WERI-Rb-1 (cell line): ENCODE measurements at regions not wholly inside any gene's neighbourhood (a gene's known extent, or its start where the extent isn't known, plus 50 kb on each side); places are given as distances from the start of the nearest gene placed in this dataset.

Experiments used
- DNase-seq: peaks from one replicate; pipeline ENCODE4 v3.0.0-alpha.2; 2020
- H3K27ac ChIP-seq: fragments of 250-450 bp; sonication (Bioruptor Pico); 2 replicates; pipeline ENCODE4 v1.5.1; 2020; ENCODE audit warnings: mild to moderate bottlenecking, moderate library complexity
- H3K27me3 ChIP-seq: fragments of 250-450 bp; sonication (Bioruptor Pico); 2 replicates; pipeline ENCODE4 v1.5.1; 2021; ENCODE audit warnings: mild to moderate bottlenecking, low read depth, moderate library complexity; ENCODE audit not compliant: insufficient read depth, severe bottlenecking
- H3K36me3 ChIP-seq: fragments of 250-450 bp; sonication (Bioruptor Pico); 2 replicates; pipeline ENCODE4 v1.5.1; 2020; ENCODE audit warnings: mild to moderate bottlenecking, moderate library complexity
- H3K4me3 ChIP-seq: 2 replicates; pipeline ENCODE4 v1.5.1; 2011; ENCODE audit warnings: low read depth, mild to moderate bottlenecking, control low read depth, low read length
- H3K9me3 ChIP-seq: fragments of 250-450 bp; sonication (Bioruptor Pico); 2 replicates; pipeline ENCODE4 v1.5.1; 2021; ENCODE audit warnings: mild to moderate bottlenecking, moderate library complexity; ENCODE audit not compliant: severe bottlenecking
- TF ChIP-seq, protein P1 (sequence below): IDR thresholded peaks from 2 replicates; pipeline ENCODE4 v1.5.1; 2011; ENCODE audit warnings: low read depth, mild to moderate bottlenecking, control low read depth, inconsistent platforms, low read length

DNA sequence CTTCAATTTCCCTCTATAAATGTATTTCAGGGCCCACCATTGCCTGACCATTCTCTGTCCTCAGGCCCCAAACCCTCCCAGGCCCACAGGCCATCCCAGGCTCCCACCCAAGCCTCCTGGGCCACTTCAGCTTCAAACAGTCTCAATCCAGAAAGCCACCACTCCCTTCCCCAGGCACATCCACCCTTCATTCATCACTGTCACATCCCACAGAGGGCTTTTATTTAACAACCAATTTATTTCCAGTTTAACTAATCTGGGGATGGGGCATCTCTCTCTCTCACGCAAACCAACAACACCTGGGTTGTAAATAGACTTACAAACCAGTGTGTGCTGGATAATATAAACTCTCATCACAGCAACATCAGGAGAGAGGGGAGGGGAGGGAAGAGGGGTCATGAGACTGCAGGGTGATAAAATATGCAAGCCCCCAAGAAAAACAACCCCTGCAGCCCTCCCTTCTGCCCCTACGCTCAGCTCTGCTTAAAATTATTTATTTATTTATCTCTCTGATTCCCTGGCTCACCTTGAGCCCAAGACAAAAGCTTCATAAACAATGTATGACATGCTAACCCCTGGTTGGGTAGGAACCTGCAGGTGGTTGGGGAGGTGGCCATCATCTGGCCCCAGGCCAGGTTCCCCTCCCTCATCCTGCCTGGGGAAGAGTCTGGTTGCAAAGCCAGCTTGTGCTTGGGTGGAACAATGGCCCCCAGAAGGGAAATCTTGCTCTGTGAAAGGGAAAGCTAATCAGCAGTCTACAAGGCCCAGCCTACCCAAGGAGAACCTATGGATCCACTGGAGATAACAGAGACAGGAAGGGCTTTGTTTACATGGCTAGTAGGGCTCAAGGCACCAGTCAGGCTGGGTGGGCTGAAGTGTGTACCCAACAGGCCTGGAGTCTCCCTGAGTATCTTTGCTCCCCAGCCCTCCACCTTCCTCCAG is 359.2 kb downstream of the BUD13 start:
- no peaks in the 10 kb centered on the region for H3K27me3 ChIP-seq
- no peak overlapping the region for H3K4me3 ChIP-seq
- no peak for DNase-seq
- no peak overlapping the region for H3K27ac ChIP-seq
- H3K9me3 ChIP-seq = peaks cover 3% of the 10 kb centered on the region
- TF ChIP-seq, protein P1, sequence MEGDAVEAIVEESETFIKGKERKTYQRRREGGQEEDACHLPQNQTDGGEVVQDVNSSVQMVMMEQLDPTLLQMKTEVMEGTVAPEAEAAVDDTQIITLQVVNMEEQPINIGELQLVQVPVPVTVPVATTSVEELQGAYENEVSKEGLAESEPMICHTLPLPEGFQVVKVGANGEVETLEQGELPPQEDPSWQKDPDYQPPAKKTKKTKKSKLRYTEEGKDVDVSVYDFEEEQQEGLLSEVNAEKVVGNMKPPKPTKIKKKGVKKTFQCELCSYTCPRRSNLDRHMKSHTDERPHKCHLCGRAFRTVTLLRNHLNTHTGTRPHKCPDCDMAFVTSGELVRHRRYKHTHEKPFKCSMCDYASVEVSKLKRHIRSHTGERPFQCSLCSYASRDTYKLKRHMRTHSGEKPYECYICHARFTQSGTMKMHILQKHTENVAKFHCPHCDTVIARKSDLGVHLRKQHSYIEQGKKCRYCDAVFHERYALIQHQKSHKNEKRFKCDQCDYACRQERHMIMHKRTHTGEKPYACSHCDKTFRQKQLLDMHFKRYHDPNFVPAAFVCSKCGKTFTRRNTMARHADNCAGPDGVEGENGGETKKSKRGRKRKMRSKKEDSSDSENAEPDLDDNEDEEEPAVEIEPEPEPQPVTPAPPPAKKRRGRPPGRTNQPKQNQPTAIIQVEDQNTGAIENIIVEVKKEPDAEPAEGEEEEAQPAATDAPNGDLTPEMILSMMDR = no peak
- no peaks in the 10 kb centered on the region for H3K36me3 ChIP-seq

DNA sequence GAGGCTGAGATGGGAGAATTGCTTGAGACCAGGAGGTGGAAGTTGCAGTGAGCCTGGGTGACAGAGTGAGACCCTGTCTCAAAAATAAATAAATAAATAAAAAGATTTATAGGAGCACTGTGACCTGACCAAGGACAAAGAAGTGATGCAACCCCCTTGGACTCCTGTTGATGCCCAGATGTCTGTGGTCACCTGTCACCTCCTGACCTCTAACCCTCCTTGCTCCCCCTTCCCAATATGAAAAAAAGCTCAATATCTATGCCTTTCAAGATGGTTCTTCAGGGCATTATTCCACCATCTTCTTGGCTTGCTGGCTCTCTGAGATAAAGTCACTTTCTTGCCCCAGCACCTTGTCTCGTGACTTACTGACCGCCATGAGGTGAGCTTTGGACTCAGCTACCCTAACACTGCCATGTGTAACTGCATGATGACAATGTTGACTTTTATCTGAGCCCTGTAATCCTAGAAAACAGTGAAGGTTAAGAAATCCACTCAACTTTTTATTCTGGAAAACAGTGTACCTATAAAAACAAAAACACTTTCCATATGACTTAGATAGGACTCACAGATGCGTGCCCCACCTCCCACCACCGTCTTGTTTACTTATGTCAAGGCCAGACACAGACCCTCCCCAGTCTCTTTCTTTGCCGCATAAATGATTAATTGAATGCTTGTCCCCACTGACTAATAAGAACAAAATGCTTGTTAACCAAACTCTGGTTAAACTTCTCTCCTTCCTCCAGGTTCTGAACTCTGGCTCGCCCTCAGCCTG is 360.5 kb downstream of the BUD13 start:
- H3K4me3 ChIP-seq = no peak overlapping the region
- peaks cover 3% of the 10 kb centered on the region for H3K9me3 ChIP-seq
- no peaks in the 10 kb centered on the region for H3K27me3 ChIP-seq
- DNase-seq = no peak
- H3K36me3 ChIP-seq = no peaks in the 10 kb centered on the region
- TF ChIP-seq, protein P1 = no peak
- no peak overlapping the region for H3K27ac ChIP-seq

DNA sequence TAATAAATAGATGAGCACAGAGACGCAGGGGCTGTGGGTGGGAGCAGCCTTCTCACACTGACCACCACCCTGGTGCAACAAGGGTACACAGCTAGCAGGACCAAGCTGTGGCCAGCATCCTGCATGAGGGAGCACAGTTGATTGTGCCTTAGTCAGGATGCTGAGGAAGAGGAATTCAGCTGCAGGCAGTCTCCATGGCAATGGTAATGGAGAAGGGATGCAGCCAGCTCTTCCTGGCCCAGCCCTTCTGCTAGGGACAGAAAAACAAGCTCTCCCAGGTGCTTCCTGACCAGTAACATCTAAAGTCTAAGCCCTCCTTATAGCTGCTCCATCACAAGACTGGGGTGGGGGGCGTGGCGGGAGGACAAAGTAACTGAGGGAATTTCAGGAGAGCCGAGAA is 363.5 kb downstream of the BUD13 start:
- Histone ChIP-seq H3K4me3 (no peak overlapping the region), H3K27ac (no peak overlapping the region), H3K9me3 (peaks cover 3% of the 10 kb centered on the region), H3K27me3 (no peaks in the 10 kb centered on the region), H3K36me3 (no peaks in the 10 kb centered on the region)
- TF ChIP-seq, protein P1 = no peak
- no peak for DNase-seq

DNA sequence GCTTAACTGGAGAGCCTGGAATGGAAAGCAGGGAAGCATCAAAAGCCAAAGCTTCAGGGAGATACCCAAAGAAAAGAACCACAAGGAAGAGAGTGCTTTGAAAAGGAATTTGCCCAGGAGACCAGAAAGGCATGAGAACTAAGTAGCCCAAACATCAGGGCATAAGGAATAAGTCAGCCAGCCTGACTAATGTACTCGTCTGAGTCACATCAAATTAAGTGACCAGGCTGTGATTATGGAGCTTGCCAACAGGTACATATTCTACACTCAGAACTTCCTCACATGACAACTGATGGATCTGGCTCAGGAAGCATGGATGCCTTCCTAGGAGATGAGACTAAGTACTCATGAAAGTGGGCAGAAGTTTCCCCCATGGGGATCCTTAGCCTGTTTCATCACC is 366.7 kb downstream of the BUD13 start:
- DNase-seq = no peak

DNA sequence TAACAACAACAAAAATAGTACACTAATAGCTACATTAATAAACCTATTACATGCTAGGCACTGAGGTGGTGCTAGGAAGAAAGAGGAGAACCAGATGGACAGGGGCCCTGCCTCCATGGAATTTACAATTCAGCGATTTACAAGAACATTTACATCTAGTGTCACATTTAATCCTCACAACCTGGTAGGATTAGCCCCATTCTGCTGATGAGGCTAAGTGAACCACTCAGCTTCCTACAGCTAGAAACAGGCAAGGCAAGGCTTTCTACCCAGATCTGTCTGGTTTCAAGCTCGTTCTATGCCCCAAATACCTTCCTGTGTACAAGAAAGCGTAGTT is 368.4 kb downstream of the BUD13 start:
- Histone ChIP-seq H3K27ac (peak overlapping the region; percentile 79), H3K9me3 (no peaks in the 10 kb centered on the region), H3K27me3 (no peaks in the 10 kb centered on the region), H3K4me3 (no peak overlapping the region), H3K36me3 (no peaks in the 10 kb centered on the region)
- TF ChIP-seq, protein P1 = no peak
- peak; percentile 83 for DNase-seq

More for the DNA sequence above, 366.7 kb downstream of the BUD13 start:
- no peaks in the 10 kb centered on the region for H3K9me3 ChIP-seq
- TF ChIP-seq, protein P1 = no peak
- no peaks in the 10 kb centered on the region for H3K27me3 ChIP-seq
- H3K27ac ChIP-seq = no peak overlapping the region
- H3K36me3 ChIP-seq = no peaks in the 10 kb centered on the region
- H3K4me3 ChIP-seq = no peak overlapping the region
